A549 (cell line): ENCODE measurements at regions not wholly inside any gene's neighbourhood (a gene's known extent, or its start where the extent isn't known, plus 50 kb on each side); places are given as distances from the start of the nearest gene placed in this dataset.
A peak's percentile ranks its signal among the peaks of the same experiment; 100 is the strongest.

Experiments used
- ATAC-seq, 2 experiments: fragments of 200-7000 bp in 1 of 2; fragments of >200 bp in 1 of 2; cut with Nextera tagmentation in 1 of 2; cut with Tn5 transposase in 1 of 2; 3 replicates each; pipeline versions ENCODE4 v1.8.0 to v1.9.1; 2018 to 2020; ENCODE audit warnings: mild to moderate bottlenecking in 1 of 2, moderate library complexity in 1 of 2
- CTCF ChIA-PET: fragments of 300-600 bp; sonication (Branson Sonifier 250); formaldehyde crosslinking; extraction: SDS; loops from one replicate; lab custom pipeline; 2021; ENCODE audit warnings: antibody characterized with exemption, inconsistent platforms; lab: Yijun Ruan, JAX
- POLR2A ChIA-PET: fragments of 350-600 bp; formaldehyde crosslinking; extraction: SDS; loops from one replicate; lab custom pipeline; 2021; ENCODE audit warnings: antibody characterized with exemption, inconsistent platforms; lab: Yijun Ruan, JAX
- DNase-seq, 2 experiments: peaks; one replicate each; pipeline versions ENCODE4 v3.0.0 to v3.0.0-alpha.2; 2011 to 2016; ENCODE audit warnings: low read depth in 1 of 2, low spot score in 1 of 2
- FAIRE-seq: peaks from 2 replicates; lab custom pipeline; 2011; peaks lifted over from hg19 to GRCh38; lab: Jason Lieb, UNC
- H3K27ac ChIP-seq, 2 experiments: fragments of >200 bp; sonication (Bioruptor Twin); formaldehyde crosslinking; 3 replicates each; pipeline ENCODE4 v1.5.1; 2016 to 2017
- H3K4me1 ChIP-seq: fragments of >200 bp; sonication (Bioruptor Twin); formaldehyde crosslinking; 3 replicates; pipeline ENCODE4 v1.6.1; 2016
- H3K4me2 ChIP-seq: fragments of >200 bp; sonication (Bioruptor Twin); formaldehyde crosslinking; 3 replicates; pipeline ENCODE4 v1.6.1; 2016
- H3K4me3 ChIP-seq: fragments of >200 bp; sonication (Bioruptor Twin); formaldehyde crosslinking; 3 replicates; pipeline ENCODE4 v1.5.1; 2016
- H3K9me3 ChIP-seq: fragments of >200 bp; sonication (Bioruptor Twin); formaldehyde crosslinking; 3 replicates; pipeline ENCODE4 v1.6.1; 2016
- BHLHE40 ChIP-seq: IDR thresholded peaks from 2 replicates; pipeline ENCODE4 v1.6.1; 2012; ENCODE audit warnings: low read depth, low read length, inconsistent platforms
- CHD4 ChIP-seq: fragments of 200-600 bp; sonication (generic); IDR thresholded peaks from 2 replicates; pipeline ENCODE4 v1.6.1; 2016; ENCODE audit warnings: antibody characterized with exemption, mild to moderate bottlenecking, borderline replicate concordance
- E2F6 ChIP-seq: IDR thresholded peaks from 2 replicates; pipeline ENCODE4 v1.6.1; 2012; ENCODE audit warnings: low read depth, borderline replicate concordance
- EHMT2 ChIP-seq: fragments of 200-600 bp; sonication (generic); IDR thresholded peaks from 2 replicates; pipeline ENCODE4 v1.6.1; 2016; ENCODE audit warnings: antibody characterized with exemption, low read depth, mild to moderate bottlenecking, moderate library complexity
- EP300 ChIP-seq, 2 experiments: fragments of >200 bp; sonication (Bioruptor Twin); formaldehyde crosslinking; IDR thresholded peaks; 2 replicates in 1 of 2; 3 replicates in 1 of 2; pipeline ENCODE4 v1.6.1; 2016 to 2017
- FOSL2 ChIP-seq, 2 experiments: fragments of 450-650 bp in 1 of 2; fragments of >200 bp in 1 of 2; sonication (Bioruptor Twin) in 1 of 2; formaldehyde crosslinking; IDR thresholded peaks; 2 replicates each; pipeline versions ENCODE4 v1.5.0 to v1.6.1; 2016 to 2020; ENCODE audit warnings: mild to moderate bottlenecking in 1 of 2, moderate library complexity in 1 of 2
- GATA3 ChIP-seq: IDR thresholded peaks from 2 replicates; pipeline ENCODE4 v1.6.1; 2012; ENCODE audit warnings: borderline replicate concordance
- HOXB13 ChIP-seq: fragments of 250-450 bp; sonication (Bioruptor Pico); IDR thresholded peaks from 2 replicates; pipeline ENCODE4 v1.5.0; 2020; ENCODE audit warnings: low read depth, mild to moderate bottlenecking, moderate library complexity
- JUN ChIP-seq, 2 experiments: fragments of >200 bp; sonication (Bioruptor Twin); formaldehyde crosslinking; IDR thresholded peaks; 2 replicates in 1 of 2; 3 replicates in 1 of 2; pipeline ENCODE4 v1.6.1; 2016 to 2017
- JUNB ChIP-seq: fragments of >200 bp; sonication (Bioruptor Twin); formaldehyde crosslinking; IDR thresholded peaks from 2 replicates; pipeline ENCODE4 v1.6.1; 2016
- MAFK ChIP-seq: fragments of 450-650 bp; IDR thresholded peaks from 2 replicates; pipeline ENCODE4 v1.6.1; 2014; ENCODE audit not compliant: partially characterized antibody
- NFE2L2 ChIP-seq: fragments of 150-350 bp; conservative IDR thresholded peaks from 2 replicates; pipeline ENCODE4 v1.6.1; 2014; ENCODE audit warnings: low read length
- RCOR1 ChIP-seq: fragments of 150-350 bp; IDR thresholded peaks from 2 replicates; pipeline ENCODE4 v1.6.1; 2014; ENCODE audit warnings: antibody characterized with exemption, low read length, low read depth
- RFX5 ChIP-seq: fragments of 450-650 bp; IDR thresholded peaks from 2 replicates; pipeline ENCODE4 v1.7.1; 2014; ENCODE audit warnings: antibody characterized with exemption, mild to moderate bottlenecking, moderate library complexity
- SMC3 ChIP-seq: fragments of >200 bp; sonication (Bioruptor Twin); formaldehyde crosslinking; IDR thresholded peaks from 3 replicates; pipeline ENCODE4 v1.6.1; 2018; ENCODE audit warnings: inconsistent platforms
- ZC3H11A ChIP-seq: fragments of 450-650 bp; IDR thresholded peaks from 2 replicates; pipeline ENCODE4 v1.6.1; 2014; ENCODE audit warnings: antibody characterized with exemption, mild to moderate bottlenecking
- ZNF302 ChIP-seq: fragments of 250-450 bp; sonication (Bioruptor Pico); IDR thresholded peaks from 2 replicates; pipeline ENCODE4 v1.9.0; 2021; ENCODE audit warnings: inconsistent platforms, mild to moderate bottlenecking, moderate library complexity
- WGBS: methylation state at CpG from one replicate; pipeline ENCODE4 v1.1.6; 2017; ENCODE audit errors: missing lambda C conversion rate; 5-methylcytosine and 5-hydroxymethylcytosine counted together
- TF ChIP-seq, protein P1 (sequence below): fragments of 250-450 bp; sonication (Bioruptor Pico); IDR thresholded peaks from 2 replicates; pipeline ENCODE4 v1.5.0; 2020; ENCODE audit warnings: low read depth, mild to moderate bottlenecking, moderate library complexity
- TF ChIP-seq, protein P2 (sequence below): IDR thresholded peaks from 2 replicates; pipeline ENCODE4 v1.6.1; 2012
- TF ChIP-seq, protein P3 (sequence below): IDR thresholded peaks from 2 replicates; pipeline ENCODE4 v1.6.1; 2012
- TF ChIP-seq, protein P4 (sequence below): fragments of 250-450 bp; sonication (Bioruptor Pico); IDR thresholded peaks from 2 replicates; pipeline ENCODE4 v1.5.0; 2021; ENCODE audit warnings: mild to moderate bottlenecking, moderate library complexity, borderline replicate concordance

DNA sequence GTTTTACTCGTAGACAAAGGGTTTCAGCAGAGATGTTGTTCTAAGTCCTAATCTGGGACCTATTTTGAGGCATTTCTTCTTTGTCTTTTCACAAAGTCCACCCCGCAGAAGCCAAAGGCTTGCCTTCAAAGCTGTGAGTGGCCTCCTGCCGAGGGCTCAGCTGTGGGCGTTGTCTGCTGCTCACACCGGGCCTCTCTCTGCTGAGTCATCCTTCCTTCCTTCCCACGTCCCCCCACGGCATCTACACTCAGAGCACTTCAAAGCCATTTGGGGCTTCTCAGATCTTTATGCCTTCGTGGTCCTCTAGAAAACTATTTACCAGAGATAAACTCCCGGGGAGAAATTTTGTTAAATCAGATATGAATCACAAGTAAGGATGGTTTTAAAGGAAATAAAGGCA lies 115.9 kb upstream of the TMPO start:
- peak; percentile 64 to 73 for ATAC-seq
- peak overlapping the region; percentile 41 for H3K4me2 ChIP-seq
- no peak for FAIRE-seq
- ChIA-PET CTCF (interaction anchor here (0.6 to 2.6 kb wide), 5 partner anchors 8 to 1966 kb away, joined by 3 to 7 read pairs (median 5); no protein-coding TSS in a partner anchor), POLR2A (no interaction called here)
- no peaks in the 10 kb centered on the region for H3K9me3 ChIP-seq
- H3K4me3 ChIP-seq = no peak overlapping the region
- 12% methylated on average over 9 of the region's 9 CpGs for WGBS
- peak overlapping the region; percentile 85 to 89 for H3K27ac ChIP-seq
- peak; percentile 65 to 85 for DNase-seq
- TF ChIP-seq HOXB13 = peak; percentile 43
- TF ChIP-seq MAFK = peak; percentile 94
- TF ChIP-seq, protein P1, sequence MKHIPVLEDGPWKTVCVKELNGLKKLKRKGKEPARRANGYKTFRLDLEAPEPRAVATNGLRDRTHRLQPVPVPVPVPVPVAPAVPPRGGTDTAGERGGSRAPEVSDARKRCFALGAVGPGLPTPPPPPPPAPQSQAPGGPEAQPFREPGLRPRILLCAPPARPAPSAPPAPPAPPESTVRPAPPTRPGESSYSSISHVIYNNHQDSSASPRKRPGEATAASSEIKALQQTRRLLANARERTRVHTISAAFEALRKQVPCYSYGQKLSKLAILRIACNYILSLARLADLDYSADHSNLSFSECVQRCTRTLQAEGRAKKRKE (CRISPR knock-in tag) = no peak
- no peak for TF ChIP-seq ZC3H11A
- TF ChIP-seq EP300 (IDR thresholded peaks at IDR 0.05) = peak in 1 of 2 experiments; percentile 79; a peak in 3 of 5 replicates
- TF ChIP-seq, protein P2, sequence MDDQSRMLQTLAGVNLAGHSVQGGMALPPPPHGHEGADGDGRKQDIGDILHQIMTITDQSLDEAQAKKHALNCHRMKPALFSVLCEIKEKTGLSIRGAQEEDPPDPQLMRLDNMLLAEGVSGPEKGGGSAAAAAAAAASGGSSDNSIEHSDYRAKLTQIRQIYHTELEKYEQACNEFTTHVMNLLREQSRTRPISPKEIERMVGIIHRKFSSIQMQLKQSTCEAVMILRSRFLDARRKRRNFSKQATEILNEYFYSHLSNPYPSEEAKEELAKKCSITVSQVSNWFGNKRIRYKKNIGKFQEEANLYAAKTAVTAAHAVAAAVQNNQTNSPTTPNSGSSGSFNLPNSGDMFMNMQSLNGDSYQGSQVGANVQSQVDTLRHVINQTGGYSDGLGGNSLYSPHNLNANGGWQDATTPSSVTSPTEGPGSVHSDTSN = no peak
- peak in 1 of 2 experiments; percentile 70; a peak in 2 of 5 replicates for TF ChIP-seq JUN (IDR thresholded peaks at IDR 0.05)
- peak; percentile 90 for TF ChIP-seq E2F6
- TF ChIP-seq FOSL2 (IDR thresholded peaks at IDR 0.05) = peak; percentile 57
- TF ChIP-seq FOSL2 (CRISPR knock-in tag; IDR thresholded peaks at IDR 0.05) = peak; percentile 77
- no peak for TF ChIP-seq SMC3
- TF ChIP-seq BHLHE40 = no peak
- no peak for TF ChIP-seq CHD4
- TF ChIP-seq, protein P3, sequence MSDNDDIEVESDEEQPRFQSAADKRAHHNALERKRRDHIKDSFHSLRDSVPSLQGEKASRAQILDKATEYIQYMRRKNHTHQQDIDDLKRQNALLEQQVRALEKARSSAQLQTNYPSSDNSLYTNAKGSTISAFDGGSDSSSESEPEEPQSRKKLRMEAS = peak; percentile 93
- peak; percentile 51; the same call in 1 of the 2 replicates for TF ChIP-seq GATA3
- no peak for TF ChIP-seq RFX5
- no peak for TF ChIP-seq RCOR1
- TF ChIP-seq NFE2L2 = peak; percentile 76
- TF ChIP-seq, protein P4, sequence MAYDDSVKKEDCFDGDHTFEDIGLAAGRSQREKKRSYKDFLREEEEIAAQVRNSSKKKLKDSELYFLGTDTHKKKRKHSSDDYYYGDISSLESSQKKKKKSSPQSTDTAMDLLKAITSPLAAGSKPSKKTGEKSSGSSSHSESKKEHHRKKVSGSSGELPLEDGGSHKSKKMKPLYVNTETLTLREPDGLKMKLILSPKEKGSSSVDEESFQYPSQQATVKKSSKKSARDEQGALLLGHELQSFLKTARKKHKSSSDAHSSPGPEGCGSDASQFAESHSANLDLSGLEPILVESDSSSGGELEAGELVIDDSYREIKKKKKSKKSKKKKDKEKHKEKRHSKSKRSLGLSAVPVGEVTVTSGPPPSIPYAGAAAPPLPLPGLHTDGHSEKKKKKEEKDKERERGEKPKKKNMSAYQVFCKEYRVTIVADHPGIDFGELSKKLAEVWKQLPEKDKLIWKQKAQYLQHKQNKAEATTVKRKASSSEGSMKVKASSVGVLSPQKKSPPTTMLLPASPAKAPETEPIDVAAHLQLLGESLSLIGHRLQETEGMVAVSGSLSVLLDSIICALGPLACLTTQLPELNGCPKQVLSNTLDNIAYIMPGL = no peak
- peak; percentile 55; the same call in 1 of the 2 replicates for TF ChIP-seq JUNB
- peaks cover 53% of the 10 kb centered on the region for H3K4me1 ChIP-seq

GRCh38 chr12:98401427-98401826 lies 114.0 kb upstream of the TMPO start:
- Histone ChIP-seq H3K27ac (peak overlapping the region; percentile 85 to 89), H3K4me3 (no peak overlapping the region), H3K9me3 (no peaks in the 10 kb centered on the region), H3K4me1 (peaks cover 53% of the 10 kb centered on the region), H3K4me2 (peak overlapping the region; percentile 56)
- ChIA-PET POLR2A (no interaction called here), CTCF (interaction anchor here (1.1 to 1.5 kb wide), 2 partner anchors 16 to 32 kb away, joined by 3 to 5 read pairs; no protein-coding TSS in a partner anchor)
- 33% methylated on average over 4 of the region's 4 CpGs for WGBS
- TF ChIP-seq EHMT2 (no peak), ZNF302 (0 out of 2 replicates have a peak, but pooled peaks have one; percentile 41)
- FAIRE-seq = no peak
- no peak for ATAC-seq
- DNase-seq = no peak
